ENCODE measurements at regions not wholly inside any gene's neighbourhood (a gene's known extent, or its start where the extent isn't known, plus 50 kb on each side); places are given as distances from the start of the nearest gene placed in this dataset.

GRCh38 chr6:134850721-134851305 lies 99.1 kb downstream of the ALDH8A1 start:
- DNase-seq (ENCODE audit: low read depth) = peak; percentile 24
- no peak overlapping the region for H3K4me3 ChIP-seq (ENCODE audit: control insufficient read depth, low read depth, low read length)
- TF ChIP-seq CTCF (conservative IDR thresholded peaks at IDR 0.05; ENCODE audit: control insufficient read depth, insufficient read depth, low read depth, low read length) = no peak

- TF ChIP-seq CTCF (conservative IDR thresholded peaks at IDR 0.05; ENCODE audit: control insufficient read depth, insufficient read depth, low read depth, low read length) = no peak
- DNase-seq (ENCODE audit: low read depth) = no peak
- H3K4me3 ChIP-seq (ENCODE audit: control insufficient read depth, low read depth, low read length) = no peak overlapping the region
Observed at GRCh38 chr6:134849920-134850447, 99.9 kb downstream of the ALDH8A1 start.

GRCh38 chr6:134848076-134848475 lies 101.8 kb downstream of the ALDH8A1 start:
- no peak for TF ChIP-seq CTCF (conservative IDR thresholded peaks at IDR 0.05; ENCODE audit: control insufficient read depth, insufficient read depth, low read depth, low read length)
- H3K4me3 ChIP-seq (ENCODE audit: control insufficient read depth, low read depth, low read length) = no peak overlapping the region
- DNase-seq (ENCODE audit: low read depth) = no peak

- no peak for DNase-seq (ENCODE audit: low read depth)
- no peak for TF ChIP-seq CTCF (conservative IDR thresholded peaks at IDR 0.05; ENCODE audit: control insufficient read depth, insufficient read depth, low read depth, low read length)
- no peak overlapping the region for H3K4me3 ChIP-seq (ENCODE audit: control insufficient read depth, low read depth, low read length)
Observed at GRCh38 chr6:134846865-134847264, 103.0 kb downstream of the ALDH8A1 start.

- no peak for DNase-seq (ENCODE audit: low read depth)
- TF ChIP-seq CTCF (conservative IDR thresholded peaks at IDR 0.05; ENCODE audit: control insufficient read depth, insufficient read depth, low read depth, low read length) = no peak
- H3K4me3 ChIP-seq (ENCODE audit: control insufficient read depth, low read depth, low read length) = no peak overlapping the region
Observed at GRCh38 chr6:134846031-134846430, 103.9 kb downstream of the ALDH8A1 start.

- no peak overlapping the region for H3K4me3 ChIP-seq (ENCODE audit: control insufficient read depth, low read depth, low read length)
- TF ChIP-seq CTCF (conservative IDR thresholded peaks at IDR 0.05; ENCODE audit: control insufficient read depth, insufficient read depth, low read depth, low read length) = no peak
- no peak for DNase-seq (ENCODE audit: low read depth)
Observed at GRCh38 chr6:134844120-134844519, 105.8 kb downstream of the ALDH8A1 start.

Data from fibroblast of mammary gland (primary cell).